DND-41 (cell line): ENCODE measurements at regions not wholly inside any gene's neighbourhood (a gene's known extent, or its start where the extent isn't known, plus 50 kb on each side); places are given as distances from the start of the nearest gene placed in this dataset.

Experiments used
- ATAC-seq: fragments of 200-7000 bp; cut with Tn5 transposase; 3 replicates; pipeline ENCODE4 v1.9.1; 2021; ENCODE audit warnings: low read depth; ENCODE audit not compliant: insufficient read depth
- DNase-seq: peaks from one replicate; pipeline ENCODE4 v3.0.0-alpha.2; 2020
- H2AFZ ChIP-seq: 2 replicates; pipeline ENCODE4 v1.6.0; 2012; ENCODE audit warnings: low read depth, low read length
- H3K27ac ChIP-seq: 2 replicates; pipeline ENCODE4 v1.5.1; 2012; ENCODE audit warnings: low read length, inconsistent platforms
- H3K27me3 ChIP-seq: fragments of 200-600 bp; sonication (generic); 2 replicates; pipeline ENCODE4 v1.6.0; 2012; ENCODE audit warnings: low read length, mild to moderate bottlenecking, inconsistent platforms; ENCODE audit not compliant: insufficient read depth, poor library complexity
- H3K36me3 ChIP-seq: 2 replicates; pipeline ENCODE4 v1.5.1; 2012; ENCODE audit warnings: low read length, inconsistent platforms; ENCODE audit not compliant: insufficient read depth
- H3K4me1 ChIP-seq: 2 replicates; pipeline ENCODE4 v1.5.1; 2012; ENCODE audit warnings: mild to moderate bottlenecking, low read length; ENCODE audit not compliant: insufficient read depth
- H3K4me2 ChIP-seq: 2 replicates; pipeline ENCODE4 v1.6.0; 2012; ENCODE audit warnings: mild to moderate bottlenecking, moderate library complexity, low read length, inconsistent platforms; ENCODE audit not compliant: insufficient read depth
- H3K4me3 ChIP-seq, 2 experiments: fragments of 200-600 bp in 1 of 2; shearing (Covaris generic) in 1 of 2; 2 replicates each; pipeline ENCODE4 v1.5.1; 2012 to 2016; ENCODE audit warnings: inconsistent platforms in 2 of 2, low read length in 2 of 2, mild to moderate bottlenecking in 2 of 2, low read depth in 1 of 2, moderate library complexity in 1 of 2
- H3K79me2 ChIP-seq: 2 replicates; pipeline ENCODE4 v1.6.0; 2012; ENCODE audit warnings: low read length, inconsistent platforms; ENCODE audit not compliant: insufficient read depth
- H3K9ac ChIP-seq: 2 replicates; pipeline ENCODE4 v1.6.0; 2012; ENCODE audit warnings: low read depth, mild to moderate bottlenecking, inconsistent platforms, low read length, moderate library complexity
- H3K9me3 ChIP-seq: 2 replicates; pipeline ENCODE4 v1.5.1; 2012; ENCODE audit warnings: low read length, moderate library complexity, mild to moderate bottlenecking, inconsistent platforms; ENCODE audit not compliant: insufficient read depth, severe bottlenecking
- H4K20me1 ChIP-seq: 2 replicates; pipeline ENCODE4 v1.6.0; 2012; ENCODE audit warnings: low read length; ENCODE audit not compliant: insufficient read depth
- CTCF ChIP-seq: IDR thresholded peaks from 2 replicates; pipeline ENCODE4 v1.5.1; 2012; ENCODE audit warnings: borderline replicate concordance, low read length, moderate library complexity, mild to moderate bottlenecking; ENCODE audit not compliant: poor library complexity, severe bottlenecking; ENCODE audit errors: extremely low read depth
- EZH2 ChIP-seq: IDR thresholded peaks from 3 replicates; pipeline ENCODE4 v1.6.1; 2012; ENCODE audit warnings: borderline replicate concordance, low read depth, mild to moderate bottlenecking, moderate library complexity, low read length, inconsistent platforms; ENCODE audit not compliant: severe bottlenecking

DNA sequence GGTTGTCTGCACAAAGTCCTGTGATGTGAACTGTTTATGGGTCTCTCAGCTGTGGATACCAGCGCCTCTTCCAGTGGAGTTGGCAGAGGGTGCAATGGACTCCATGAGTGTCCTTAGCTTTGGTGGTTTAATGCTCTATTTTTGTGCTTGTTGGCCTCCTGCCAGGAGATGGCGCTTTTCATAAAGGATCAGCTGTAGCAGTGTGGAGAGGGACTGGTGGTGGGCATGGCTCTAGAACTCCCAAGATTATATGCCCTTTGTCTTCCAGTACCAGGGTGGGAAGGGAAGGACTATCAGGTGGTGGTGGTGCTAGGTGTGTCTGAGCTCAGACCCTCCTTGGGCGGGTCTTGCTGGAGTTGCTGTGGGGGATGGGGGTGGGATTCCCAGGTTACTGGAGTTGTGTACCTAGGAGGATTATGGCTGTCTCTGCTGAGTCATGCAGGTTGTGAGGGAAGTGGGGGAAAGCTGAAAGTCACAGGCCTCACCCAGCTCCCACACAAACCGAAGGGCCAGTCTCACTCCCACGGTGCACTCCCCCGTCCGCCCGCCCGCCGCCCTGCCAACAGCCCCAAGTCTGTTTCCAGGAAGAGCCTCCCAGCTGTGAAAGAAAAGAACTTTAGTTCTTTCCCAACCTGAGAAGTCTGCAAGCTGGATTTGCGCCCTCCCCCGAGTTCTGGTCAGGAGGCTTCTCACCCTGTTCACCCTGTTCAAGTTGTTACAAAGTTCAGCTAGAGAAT lies 108.1 kb downstream of the MARCO start:
- Histone ChIP-seq H3K79me2 (no peaks in the 10 kb centered on the region), H3K4me1 (no peaks in the 10 kb centered on the region), H3K27me3 (no peaks in the 10 kb centered on the region), H3K4me2 (no peak overlapping the region), H3K4me3 (no peak overlapping the region), H3K36me3 (no peaks in the 10 kb centered on the region), H2AFZ (no peak overlapping the region), H4K20me1 (no peaks in the 10 kb centered on the region), H3K27ac (no peak overlapping the region), H3K9me3 (no peaks in the 10 kb centered on the region), H3K9ac (no peak overlapping the region)
- no peak for DNase-seq
- no peak for ATAC-seq
- TF ChIP-seq CTCF (peak; percentile 40), EZH2 (no peak)
